K562 (cell line): ENCODE measurements at regions not wholly inside any gene's neighbourhood (a gene's known extent, or its start where the extent isn't known, plus 50 kb on each side); places are given as distances from the start of the nearest gene placed in this dataset.

Experiments used
- ATAC-seq: fragments of 200-7000 bp; cut with Tn5 transposase; 3 replicates; pipeline ENCODE4 v1.9.1; 2020; ENCODE audit warnings: moderate library complexity
- BruUV-seq: library from RNA; stranded (reverse); fragments of 400-500 nt; replicated peaks from 2 replicates; lab custom pipeline; 2021; lab: Mats Ljungman, UMichigan
- CTCF ChIA-PET: fragments of 300-600 bp; formaldehyde crosslinking; extraction: SDS; loops from one replicate; lab custom pipeline; 2021; ENCODE audit warnings: low intra/inter-chr PET ratio; lab: Yijun Ruan, JAX
- POLR2A ChIA-PET: fragments of 300-600, 350-650 bp; sonication (Branson Sonifier 250); formaldehyde crosslinking; extraction: SDS; loops from one replicate; lab custom pipeline; 2021; ENCODE audit warnings: antibody characterized with exemption, inconsistent platforms; lab: Yijun Ruan, JAX
- DNase-seq, 4 experiments: peaks; one replicate each; pipeline versions ENCODE4 v3.0.0 to v3.0.0-alpha.2; 2011 to 2018; ENCODE audit warnings: low spot score in 3 of 4, mixed read lengths in 3 of 4; ENCODE audit errors: extremely low read depth in 1 of 4
- FAIRE-seq: peaks from 2 replicates; lab custom pipeline; 2011; peaks lifted over from hg19 to GRCh38; lab: Jason Lieb, UNC
- H2AFZ ChIP-seq: 2 replicates; pipeline ENCODE4 v1.6.0; 2011; ENCODE audit warnings: low read depth, low read length, control low read depth, inconsistent platforms
- H3K27ac ChIP-seq: fragments of 200-600 bp; 3 replicates; pipeline ENCODE4 v1.8.0; 2011; ENCODE audit warnings: low read depth, mild to moderate bottlenecking, control low read depth, inconsistent platforms, low read length, moderate library complexity, mixed read lengths; ENCODE audit errors: extremely low read depth
- H3K27me3 ChIP-seq, 2 experiments: fragments of 300-600 bp in 1 of 2; 2 replicates in 1 of 2; 3 replicates in 1 of 2; pipeline versions ENCODE4 v1.6.0 to v1.8.0; 2011; ENCODE audit warnings: inconsistent platforms in 2 of 2, low read length in 2 of 2, mild to moderate bottlenecking in 1 of 2, mixed read lengths in 1 of 2, moderate library complexity in 1 of 2; ENCODE audit not compliant: control insufficient read depth in 2 of 2, insufficient read depth in 2 of 2
- H3K36me3 ChIP-seq: fragments of 300-600 bp; 3 replicates; pipeline ENCODE4 v1.8.0; 2011; ENCODE audit warnings: mild to moderate bottlenecking, low read length, inconsistent platforms; ENCODE audit not compliant: control insufficient read depth, insufficient read depth
- H3K4me1 ChIP-seq, 2 experiments: fragments of 200-600 bp in 1 of 2; replicated peaks in 1 of 2; 2 replicates in 1 of 2; 3 replicates in 1 of 2; pipeline versions ENCODE4 v1.5.1 to v1.8.0; 2011; ENCODE audit warnings: inconsistent platforms in 2 of 2, low read length in 2 of 2, mild to moderate bottlenecking in 1 of 2, mixed read lengths in 1 of 2, moderate library complexity in 1 of 2; ENCODE audit not compliant: control insufficient read depth in 2 of 2, insufficient read depth in 2 of 2
- H3K4me2 ChIP-seq: 2 replicates; pipeline ENCODE4 v1.6.1; 2011; ENCODE audit warnings: low read length, control low read depth, inconsistent platforms, mixed read lengths; ENCODE audit not compliant: insufficient read depth
- H3K4me3 ChIP-seq: fragments of 200-600 bp; sonication (generic), shearing (Covaris generic); 2 replicates; pipeline ENCODE4 v1.5.1; 2016; ENCODE audit warnings: control low read depth, inconsistent platforms
- H3K79me2 ChIP-seq: fragments of 200-600 bp; 3 replicates; pipeline ENCODE4 v1.8.0; 2011; ENCODE audit warnings: low read length, inconsistent platforms; ENCODE audit not compliant: control insufficient read depth, insufficient read depth
- H3K9ac ChIP-seq, 2 experiments: 2 replicates each; pipeline versions ENCODE4 v1.6.0 to v1.6.1; 2011; ENCODE audit warnings: low read depth in 2 of 2, low read length in 2 of 2, control low read depth in 1 of 2, inconsistent platforms in 1 of 2, mild to moderate bottlenecking in 1 of 2, mixed read lengths in 1 of 2; ENCODE audit not compliant: insufficient read depth in 1 of 2
- H3K9me1 ChIP-seq: one replicate; pipeline ENCODE4 v1.6.0; 2011; ENCODE audit warnings: inconsistent platforms, mild to moderate bottlenecking, low read length, moderate library complexity; ENCODE audit not compliant: control insufficient read depth, insufficient read depth
- H3K9me3 ChIP-seq: replicated peaks from 2 replicates; pipeline ENCODE4 v1.5.1; 2011; ENCODE audit warnings: low read depth, low read length, inconsistent platforms; ENCODE audit not compliant: control insufficient read depth, insufficient read depth
- H4K20me1 ChIP-seq: replicated peaks from 2 replicates; pipeline ENCODE4 v1.6.1; 2011; ENCODE audit warnings: low read length, inconsistent platforms, mixed read lengths; ENCODE audit not compliant: control insufficient read depth, insufficient read depth
- BHLHE40 ChIP-seq: IDR thresholded peaks from 2 replicates; pipeline ENCODE4 v1.6.1; 2011; ENCODE audit warnings: low read length, improper control_type of control experiment
- CUX1 ChIP-seq: fragments of 200-800 bp; sonication (Bioruptor generic); IDR thresholded peaks from 2 replicates; pipeline ENCODE4 v1.6.1; 2016; ENCODE audit warnings: missing genetic modification characterization, missing compliant biosample characterization
- DEAF1 ChIP-seq: fragments of 450-650 bp; formaldehyde crosslinking; IDR thresholded peaks from 2 replicates; pipeline ENCODE4 v1.4.0; 2020; ENCODE audit warnings: mild to moderate bottlenecking, moderate library complexity
- EWSR1 ChIP-seq: fragments of 450-650 bp; IDR thresholded peaks from 2 replicates; pipeline ENCODE4 v1.6.1; 2018; ENCODE audit warnings: borderline replicate concordance, mild to moderate bottlenecking, low read depth, moderate library complexity; ENCODE audit not compliant: partially characterized antibody
- FOSL1 ChIP-seq: fragments of 200-800 bp; sonication (Bioruptor generic); conservative IDR thresholded peaks from 2 replicates; pipeline ENCODE4 v1.6.1; 2016; ENCODE audit warnings: missing genetic modification characterization, missing compliant biosample characterization
- HSF4 ChIP-seq: fragments of 250-450 bp; sonication (Bioruptor Pico); IDR thresholded peaks from 2 replicates; pipeline ENCODE4 v2.1.2; 2022; ENCODE audit warnings: mild to moderate bottlenecking, moderate library complexity, borderline replicate concordance
- IRF1 ChIP-seq: sonication (generic); formaldehyde crosslinking; IDR thresholded peaks from 2 replicates; pipeline ENCODE4 v1.8.0; 2022; ENCODE audit warnings: missing genetic modification reagents, mild to moderate bottlenecking, borderline replicate concordance
- NRF1 ChIP-seq, 2 experiments: fragments of 450-650 bp; IDR thresholded peaks in 1 of 2; conservative IDR thresholded peaks in 1 of 2; 2 replicates each; pipeline ENCODE4 v1.6.1; 2014; ENCODE audit warnings: mild to moderate bottlenecking in 2 of 2
- PHF21A ChIP-seq: fragments of 450-650 bp; IDR thresholded peaks from 2 replicates; pipeline ENCODE4 v1.6.1; 2017; ENCODE audit warnings: low read depth, borderline replicate concordance
- PHF8 ChIP-seq: fragments of 200-600 bp; sonication (generic); IDR thresholded peaks from 2 replicates; pipeline ENCODE4 v1.6.1; 2012; ENCODE audit warnings: mixed run types, mild to moderate bottlenecking, inconsistent platforms, low read length, moderate library complexity, borderline replicate concordance
- PTBP1 ChIP-seq: fragments of 200-400 bp; formaldehyde crosslinking; IDR thresholded peaks from 2 replicates; pipeline ENCODE4 v1.6.1; 2017; ENCODE audit warnings: low read depth, low read length
- PYGO2 ChIP-seq: fragments of 450-650 bp; IDR thresholded peaks from 2 replicates; pipeline ENCODE4 v1.6.1; 2016; ENCODE audit warnings: mild to moderate bottlenecking, missing genetic modification characterization, moderate library complexity, missing compliant biosample characterization
- STAT5A ChIP-seq: IDR thresholded peaks from 2 replicates; pipeline ENCODE4 v1.6.1; 2012; ENCODE audit warnings: low read length, inconsistent platforms, borderline replicate concordance
- TAF1 ChIP-seq: IDR thresholded peaks from 2 replicates; pipeline ENCODE4 v1.6.1; 2011; ENCODE audit warnings: mild to moderate bottlenecking, low read length, moderate library complexity; ENCODE audit not compliant: insufficient read depth, control insufficient read depth, severe bottlenecking; ENCODE audit errors: extremely low read depth
- ZNF311 ChIP-seq: fragments of 250-450 bp; sonication (Bioruptor Pico); IDR thresholded peaks from 2 replicates; pipeline ENCODE4 v1.4.0; 2020; ENCODE audit warnings: mild to moderate bottlenecking, moderate library complexity
- ZSCAN32 ChIP-seq: fragments of 450-650 bp; formaldehyde crosslinking; IDR thresholded peaks from 2 replicates; pipeline ENCODE4 v1.4.0; 2020; ENCODE audit warnings: mild to moderate bottlenecking, moderate library complexity
- WGBS: fragments of 100-300 bp; shearing (Covaris generic); methylation state at CpG from one replicate; pipeline ENCODE4 v1.1.6; 2016; ENCODE audit warnings: low coverage, mixed read lengths; ENCODE audit not compliant: insufficient coverage; ENCODE audit errors: missing lambda C conversion rate; 5-methylcytosine and 5-hydroxymethylcytosine counted together
- in situ Hi-C: fragments of 300-500 bp; cut with MboI; formaldehyde crosslinking; loops from 4 replicates; pipeline ENCODE4 v1.15.0; 2018; ENCODE audit warnings: inconsistent platforms, mixed read lengths
- intact Hi-C: fragments of 100-400 bp; cut with micrococcal nuclease; formaldehyde crosslinking; loops from 2 replicates; pipeline ENCODE4 v1.14.2; 2022

DNA sequence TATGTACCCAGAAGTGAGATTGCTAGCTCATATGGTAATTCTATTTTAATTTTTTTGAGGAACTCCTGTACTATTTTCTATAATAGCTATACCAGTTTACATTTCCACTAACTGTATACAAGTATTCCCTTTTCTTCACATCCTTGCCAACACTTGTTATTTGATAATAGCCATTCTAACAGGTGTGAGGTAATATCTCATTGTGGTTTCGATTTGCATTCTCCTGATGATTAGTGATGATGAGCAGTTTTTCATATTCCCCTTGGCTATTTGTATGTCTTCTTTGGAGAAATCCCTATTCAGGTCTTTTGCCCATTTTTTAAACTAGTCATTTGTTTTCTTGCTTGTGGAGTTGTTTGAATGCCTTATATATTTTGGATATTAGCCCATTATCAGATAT, 121.3 kb downstream of the BBS10 start:
- Histone ChIP-seq H3K79me2 (no peaks in the 10 kb centered on the region), H3K36me3 (no peaks in the 10 kb centered on the region), H3K4me3 (no peak overlapping the region), H3K9me1 (no peaks in the 10 kb centered on the region), H2AFZ (no peak overlapping the region), H4K20me1 (no peaks in the 10 kb centered on the region), H3K27me3 (no peaks in the 10 kb centered on the region), H3K27ac (no peak overlapping the region), H3K4me2 (no peak overlapping the region), H3K9me3 (no peaks in the 10 kb centered on the region), H3K4me1 (no peaks in the 10 kb centered on the region), H3K9ac (no peak overlapping the region)
- BruUV-seq = no TSS peak
- DNase-seq = no peak
- 9% methylated on average over 1 of the region's 1 CpG for WGBS
- ChIA-PET CTCF (no interaction called here), POLR2A (interaction anchor here (0.6 to 0.9 kb wide), 3 partner anchors 10 to 493 kb away, joined by 3 to 4 read pairs (median 3); no protein-coding TSS in a partner anchor)
- FAIRE-seq = no peak
- in situ Hi-C loops (no loop called here), intact Hi-C loops (no loop called here)
- ATAC-seq = no peak
- TF ChIP-seq CUX1 (CRISPR knock-in tag) = no peak
- TF ChIP-seq NRF1 (conservative IDR thresholded peaks at IDR 0.05 in 1 of 2, IDR thresholded peaks at IDR 0.05 in 1 of 2) = no peak
- TF ChIP-seq PYGO2 = no peak
- no peak for TF ChIP-seq PTBP1
- TF ChIP-seq DEAF1 (CRISPR knock-in tag) = no peak
- no peak for TF ChIP-seq HSF4 (CRISPR knock-in tag)
- TF ChIP-seq STAT5A = no peak
- TF ChIP-seq BHLHE40 = no peak
- no peak for TF ChIP-seq PHF21A
- TF ChIP-seq EWSR1 = no peak
- no peak for TF ChIP-seq ZNF311 (CRISPR knock-in tag)
- TF ChIP-seq ZSCAN32 = no peak
- TF ChIP-seq FOSL1 (tag) = no peak
- no peak for TF ChIP-seq TAF1
- no peak for TF ChIP-seq PHF8
- TF ChIP-seq IRF1 (CRISPR knock-in tag) = no peak
